GM12864 (cell line): ENCODE measurements at regions not wholly inside any gene's neighbourhood (a gene's known extent, or its start where the extent isn't known, plus 50 kb on each side); places are given as distances from the start of the nearest gene placed in this dataset.

Source experiments
- DNase-seq: peaks from one replicate; pipeline ENCODE4 v3.0.0-alpha.2; 2011; ENCODE audit warnings: low read depth
- H3K4me3 ChIP-seq: 2 replicates; pipeline ENCODE4 v1.5.1; 2011; ENCODE audit warnings: mild to moderate bottlenecking, low read depth, low read length, control low read depth
- TF ChIP-seq, protein P1 (sequence below): IDR thresholded peaks from 2 replicates; pipeline ENCODE4 v1.5.1; 2011; ENCODE audit warnings: low read depth, mild to moderate bottlenecking, moderate library complexity, low read length, control low read depth, inconsistent platforms; ENCODE audit errors: missing control alignments

DNA sequence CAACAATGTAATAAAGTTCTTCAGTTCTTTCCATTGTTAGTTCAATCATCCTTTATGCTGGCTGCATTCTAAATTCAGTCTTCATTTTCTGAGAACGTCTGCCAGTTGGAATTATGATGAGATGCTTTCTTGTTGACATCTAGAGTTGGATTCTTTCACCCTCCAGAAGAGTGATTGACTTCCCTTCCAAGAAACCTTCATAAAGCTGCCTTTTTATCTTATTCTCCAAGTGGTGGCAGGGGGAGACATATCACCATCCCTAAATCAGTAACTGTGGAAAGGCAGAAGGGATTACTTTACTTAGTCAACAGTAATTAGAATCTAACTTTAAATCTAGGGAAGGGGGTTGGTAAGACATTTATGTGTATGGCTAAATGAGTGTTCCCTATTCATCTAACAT lies 86.8 kb upstream of the GULP1 start:
- no peak overlapping the region for H3K4me3 ChIP-seq
- DNase-seq: no peak
- TF ChIP-seq, protein P1, sequence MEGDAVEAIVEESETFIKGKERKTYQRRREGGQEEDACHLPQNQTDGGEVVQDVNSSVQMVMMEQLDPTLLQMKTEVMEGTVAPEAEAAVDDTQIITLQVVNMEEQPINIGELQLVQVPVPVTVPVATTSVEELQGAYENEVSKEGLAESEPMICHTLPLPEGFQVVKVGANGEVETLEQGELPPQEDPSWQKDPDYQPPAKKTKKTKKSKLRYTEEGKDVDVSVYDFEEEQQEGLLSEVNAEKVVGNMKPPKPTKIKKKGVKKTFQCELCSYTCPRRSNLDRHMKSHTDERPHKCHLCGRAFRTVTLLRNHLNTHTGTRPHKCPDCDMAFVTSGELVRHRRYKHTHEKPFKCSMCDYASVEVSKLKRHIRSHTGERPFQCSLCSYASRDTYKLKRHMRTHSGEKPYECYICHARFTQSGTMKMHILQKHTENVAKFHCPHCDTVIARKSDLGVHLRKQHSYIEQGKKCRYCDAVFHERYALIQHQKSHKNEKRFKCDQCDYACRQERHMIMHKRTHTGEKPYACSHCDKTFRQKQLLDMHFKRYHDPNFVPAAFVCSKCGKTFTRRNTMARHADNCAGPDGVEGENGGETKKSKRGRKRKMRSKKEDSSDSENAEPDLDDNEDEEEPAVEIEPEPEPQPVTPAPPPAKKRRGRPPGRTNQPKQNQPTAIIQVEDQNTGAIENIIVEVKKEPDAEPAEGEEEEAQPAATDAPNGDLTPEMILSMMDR: no peak

DNA sequence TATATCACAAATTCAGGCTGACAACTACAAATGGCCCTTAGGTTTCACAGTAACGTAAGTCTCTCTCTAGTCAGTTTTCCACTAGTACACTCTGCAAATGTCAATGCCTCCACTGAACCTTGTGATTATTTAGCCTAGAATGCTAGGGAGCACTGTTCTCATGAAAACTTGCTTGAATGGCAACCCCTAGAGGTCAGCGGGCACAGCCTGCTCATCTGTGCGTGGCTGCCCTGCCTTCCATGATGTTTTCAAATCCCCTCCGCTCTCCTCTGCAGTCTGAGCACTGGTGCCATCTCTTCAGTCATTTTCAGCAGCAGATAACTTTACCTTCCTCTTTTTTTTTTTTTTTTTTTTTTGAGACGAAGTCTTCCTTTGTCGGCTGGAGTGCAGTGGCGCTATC lies 84.1 kb upstream of the GULP1 start:
- no peak for DNase-seq
- TF ChIP-seq, protein P1: no peak
- no peak overlapping the region for H3K4me3 ChIP-seq

GRCh38 chr2:188209218-188209617 lies 82.5 kb upstream of the GULP1 start:
- DNase-seq: no peak
- TF ChIP-seq, protein P1: no peak
- no peak overlapping the region for H3K4me3 ChIP-seq

GRCh38 chr2:188217264-188217663 lies 74.4 kb upstream of the GULP1 start:
- no peak for DNase-seq
- TF ChIP-seq, protein P1: no peak
- H3K4me3 ChIP-seq: no peak overlapping the region

GRCh38 chr2:188219541-188219940 lies 72.1 kb upstream of the GULP1 start:
- DNase-seq: no peak
- TF ChIP-seq, protein P1: no peak
- H3K4me3 ChIP-seq: no peak overlapping the region

GRCh38 chr2:188220535-188220934 lies 71.1 kb upstream of the GULP1 start:
- no peak overlapping the region for H3K4me3 ChIP-seq
- DNase-seq: no peak
- TF ChIP-seq, protein P1: no peak

DNA sequence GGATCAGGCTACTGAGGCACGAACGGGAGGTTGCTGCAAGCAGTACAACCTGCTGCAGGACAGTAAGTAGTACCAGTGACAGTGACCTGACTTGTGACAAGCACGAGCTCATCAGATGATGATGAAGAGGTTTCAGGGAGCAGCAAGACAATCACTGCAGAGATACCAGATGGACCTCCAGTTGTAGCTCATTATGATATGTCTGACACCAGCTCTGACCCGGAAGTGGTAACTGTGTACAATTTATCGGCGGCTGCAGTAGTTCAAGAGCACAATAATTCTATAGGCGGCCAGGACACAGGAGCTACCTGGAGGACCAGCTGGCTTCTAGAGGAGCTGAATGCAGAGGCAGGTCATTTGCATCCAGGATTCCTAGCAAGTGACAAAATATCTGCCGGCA lies 64.0 kb upstream of the GULP1 start:
- no peak for DNase-seq
- H3K4me3 ChIP-seq: no peak overlapping the region
- TF ChIP-seq, protein P1: no peak
